SU-DHL-6 (cell line): ENCODE measurements at regions not wholly inside any gene's neighbourhood (a gene's known extent, or its start where the extent isn't known, plus 50 kb on each side); places are given as distances from the start of the nearest gene placed in this dataset.

Experiments
- CTCF ChIP-seq: fragments of 200-600 bp; sonication (generic); IDR thresholded peaks from one replicate; pipeline ENCODE4 v1.5.1; 2017; ENCODE audit warnings: antibody characterized with exemption, mild to moderate bottlenecking, low read length, moderate library complexity; ENCODE audit not compliant: insufficient read depth, poor library complexity, severe bottlenecking
- EZH2phosphoT487 ChIP-seq: fragments of 200-600 bp; sonication (generic), shearing (Covaris generic); conservative IDR thresholded peaks from 2 replicates; pipeline ENCODE4 v1.6.1; 2018; ENCODE audit warnings: mild to moderate bottlenecking, antibody characterized with exemption, low read length, moderate library complexity, mixed read lengths

GRCh38 chr1:67525053-67525760 lies 95.0 kb upstream of the SERBP1 start:
- TF ChIP-seq CTCF, result no peak
- TF ChIP-seq EZH2phosphoT487, result no peak
